Esophagus muscularis mucosa (tissue), 4 donors: ENCODE measurements at regions not wholly inside any gene's neighbourhood (a gene's known extent, or its start where the extent isn't known, plus 50 kb on each side); places are given as distances from the start of the nearest gene placed in this dataset.

Experiments used
- DNase-seq: peaks from one replicate; pipeline ENCODE4 v3.0.0-alpha.2; 2017; ENCODE audit errors: extremely low spot score
- H3K27ac ChIP-seq, 4 donors: fragments of 200-600 bp; sonication (generic); replicated peaks in 1 of 4; 1 replicate in 3 of 4; 2 replicates in 1 of 4; pipeline ENCODE4 v1.5.1; 2016 to 2019; ENCODE audit warnings: mild to moderate bottlenecking in 1 of 4
- H3K27me3 ChIP-seq, 4 donors: fragments of 200-600 bp; sonication (generic); one replicate each; pipeline versions ENCODE4 v1.5.1 to v1.6.0; 2016 to 2019
- H3K36me3 ChIP-seq, 4 donors: fragments of 200-600 bp; sonication (generic); one replicate each; pipeline ENCODE4 v1.5.1; 2016 to 2019
- H3K4me1 ChIP-seq, 4 donors: fragments of 200-600 bp; sonication (generic); one replicate each; pipeline ENCODE4 v1.5.1; 2016 to 2019
- H3K4me3 ChIP-seq, 4 donors: fragments of 200-600 bp; sonication (generic); 1 replicate in 2 of 4; 2 replicates in 2 of 4; pipeline ENCODE4 v1.5.1; 2016 to 2019; ENCODE audit warnings: mild to moderate bottlenecking in 4 of 4, moderate library complexity in 1 of 4
- H3K9me3 ChIP-seq, 4 donors: fragments of 200-600 bp; sonication (generic); 1 replicate in 3 of 4; 2 replicates in 1 of 4; pipeline ENCODE4 v1.5.1; 2016 to 2019
- CTCF ChIP-seq, 3 experiments: fragments of 200-600 bp in 2 of 3; fragments of 450-650 bp in 1 of 3; sonication (generic) in 2 of 3; IDR thresholded peaks; one replicate each; pipeline ENCODE4 v1.5.1; 2017 to 2019; ENCODE audit warnings: antibody characterized with exemption in 3 of 3, mild to moderate bottlenecking in 2 of 3, moderate library complexity in 1 of 3
- EP300 ChIP-seq: sonication (generic); formaldehyde crosslinking; IDR thresholded peaks from one replicate; pipeline ENCODE4 v1.6.1; 2017; ENCODE audit warnings: antibody characterized with exemption
- POLR2A ChIP-seq: fragments of 450-650 bp; IDR thresholded peaks from one replicate; pipeline ENCODE4 v1.6.1; 2017; ENCODE audit warnings: antibody characterized with exemption, moderate library complexity, mild to moderate bottlenecking, low read depth
- POLR2AphosphoS5 ChIP-seq, 2 donors: sonication (generic); formaldehyde crosslinking; IDR thresholded peaks; one replicate each; pipeline ENCODE4 v1.6.1; 2017; ENCODE audit warnings: antibody characterized with exemption in 2 of 2
- WGBS: methylation state at CpG from one replicate; pipeline ENCODE4 v1.1.5; 2018; 5-methylcytosine and 5-hydroxymethylcytosine counted together
- intact Hi-C: fragments of 100-400 bp; cut with DNase I; formaldehyde crosslinking; loops from one replicate; pipeline ENCODE4 v1.15.1; 2023

GRCh38 chr6:74879976-74880375 is 325.9 kb downstream of the COL12A1 start:
- 83% methylated on average over 2 of the region's 2 CpGs for WGBS
- DNase-seq, result no peak
- TF ChIP-seq POLR2AphosphoS5 (IDR thresholded peaks at IDR 0.05) (no peak), EP300 (no peak), POLR2A (no peak), CTCF (IDR thresholded peaks at IDR 0.05) (no peak)
- Histone ChIP-seq H3K4me1 (peaks cover 0 to 12% (median 0%) of the 10 kb centered on the region in 4 donors), H3K9me3 (no peaks in the 10 kb centered on the region), H3K27ac (no peak overlapping the region), H3K4me3 (no peak overlapping the region), H3K27me3 (no peaks in the 10 kb centered on the region), H3K36me3 (no peaks in the 10 kb centered on the region)
- intact Hi-C loops, result loop anchor here (10.0 kb wide), 1 partner anchor 275 kb away; no protein-coding TSS in a partner anchor

- no peaks in the 10 kb centered on the region for H3K36me3 ChIP-seq
- no peak overlapping the region for H3K27ac ChIP-seq
- no peaks in the 10 kb centered on the region for H3K27me3 ChIP-seq
- no peak for DNase-seq
- TF ChIP-seq POLR2AphosphoS5 (IDR thresholded peaks at IDR 0.05), result no peak
- no peak for TF ChIP-seq CTCF (IDR thresholded peaks at IDR 0.05)
- TF ChIP-seq EP300, result no peak
- TF ChIP-seq POLR2A, result no peak
- H3K9me3 ChIP-seq, result no peaks in the 10 kb centered on the region
- H3K4me1 ChIP-seq, result peaks cover 0 to 17% (median 2%) of the 10 kb centered on the region in 4 donors
- no peak overlapping the region for H3K4me3 ChIP-seq
- intact Hi-C loops, result loop anchor here (10.0 kb wide), 1 partner anchor 274 kb away; no protein-coding TSS in a partner anchor
- 47% methylated on average over 4 of the region's 4 CpGs for WGBS
Measured at GRCh38 chr6:74879234-74879633, 326.6 kb downstream of the COL12A1 start.

GRCh38 chr6:74875193-74875592 is 330.7 kb downstream of the COL12A1 start:
- Histone ChIP-seq H3K36me3 (no peaks in the 10 kb centered on the region), H3K27me3 (no peaks in the 10 kb centered on the region), H3K4me3 (no peak overlapping the region), H3K27ac (no peak overlapping the region), H3K4me1 (peaks cover 0 to 37% (median 20%) of the 10 kb centered on the region in 4 donors), H3K9me3 (peaks cover 0 to 9% (median 3%) of the 10 kb centered on the region in 4 donors)
- DNase-seq, result no peak
- WGBS, result 83% methylated on average over 2 of the region's 2 CpGs
- TF ChIP-seq EP300 (no peak), POLR2AphosphoS5 (IDR thresholded peaks at IDR 0.05) (no peak), CTCF (IDR thresholded peaks at IDR 0.05) (no peak), POLR2A (no peak)
- intact Hi-C loops, result loop anchor here (10.0 kb wide), 1 partner anchor 270 kb away; no protein-coding TSS in a partner anchor

- Histone ChIP-seq H3K9me3 (peaks cover 0 to 9% (median 3%) of the 10 kb centered on the region in 4 donors), H3K4me1 (peaks cover 0 to 29% (median 21%) of the 10 kb centered on the region in 4 donors), H3K36me3 (no peaks in the 10 kb centered on the region), H3K27me3 (no peaks in the 10 kb centered on the region), H3K27ac (peak overlapping the region; percentile 60 to 82 (median 72)), H3K4me3 (no peak overlapping the region)
- TF ChIP-seq EP300 (no peak), POLR2AphosphoS5 (IDR thresholded peaks at IDR 0.05) (no peak), POLR2A (no peak), CTCF (IDR thresholded peaks at IDR 0.05) (no peak)
- intact Hi-C loops, result loop anchor here (10.0 kb wide), 1 partner anchor 268 kb away; no protein-coding TSS in a partner anchor
- DNase-seq, result no peak
Measured at GRCh38 chr6:74872754-74873476, 332.9 kb downstream of the COL12A1 start.
